CD4-positive, alpha-beta T cell treated with Interleukin-12 subunit alpha and Interleukin-12 subunit beta, for 1 hour (primary cell): ENCODE measurements at regions not wholly inside any gene's neighbourhood (a gene's known extent, or its start where the extent isn't known, plus 50 kb on each side); places are given as distances from the start of the nearest gene placed in this dataset.
"Not testable (repeated sequence)": the region's sequence is repeated elsewhere in the genome, so short reads cannot be mapped to it uniquely, and the experiment has no call there.

Source experiments
- DNase-seq: peaks from one replicate; pipeline ENCODE4 v3.0.0-alpha.2; 2020

DNA sequence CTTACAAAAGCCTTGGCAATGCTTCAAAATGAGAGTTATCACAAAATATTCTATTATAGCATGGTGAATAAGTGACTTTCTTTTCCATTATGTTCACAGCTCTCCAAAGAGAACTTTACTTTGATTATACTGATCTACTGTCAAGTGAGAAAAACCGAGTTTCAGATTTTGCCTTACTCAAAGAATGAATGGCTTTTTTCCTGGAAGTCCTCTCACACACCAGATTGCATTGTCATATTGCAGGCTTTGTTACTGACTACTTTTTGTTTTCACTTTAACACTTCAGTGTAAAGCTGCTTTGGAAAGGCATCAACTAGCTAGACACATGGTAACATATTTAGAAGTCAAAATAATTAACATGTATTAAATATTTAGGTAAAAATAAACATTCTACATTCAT is 765.2 kb upstream of the NUDT12 start:
- no peak for DNase-seq

DNA sequence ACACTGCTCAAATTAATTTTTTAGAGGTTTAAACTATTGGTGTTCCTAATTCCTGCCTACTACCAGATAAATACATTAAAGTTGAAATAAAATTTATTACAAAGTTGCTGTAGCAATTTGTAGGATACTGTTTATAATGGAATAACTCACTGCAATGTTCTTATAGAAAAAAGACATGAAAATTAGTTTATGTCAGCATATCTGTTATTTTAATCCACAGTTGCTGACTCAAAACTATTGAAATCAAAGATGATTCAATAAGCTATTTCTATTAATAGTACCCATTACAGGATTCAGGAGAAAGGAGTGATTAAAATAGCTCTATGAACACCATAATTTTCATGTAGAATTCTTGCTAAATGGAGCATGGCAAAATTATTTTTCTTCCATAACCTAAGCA is 764.4 kb upstream of the NUDT12 start:
- no peak for DNase-seq

DNA sequence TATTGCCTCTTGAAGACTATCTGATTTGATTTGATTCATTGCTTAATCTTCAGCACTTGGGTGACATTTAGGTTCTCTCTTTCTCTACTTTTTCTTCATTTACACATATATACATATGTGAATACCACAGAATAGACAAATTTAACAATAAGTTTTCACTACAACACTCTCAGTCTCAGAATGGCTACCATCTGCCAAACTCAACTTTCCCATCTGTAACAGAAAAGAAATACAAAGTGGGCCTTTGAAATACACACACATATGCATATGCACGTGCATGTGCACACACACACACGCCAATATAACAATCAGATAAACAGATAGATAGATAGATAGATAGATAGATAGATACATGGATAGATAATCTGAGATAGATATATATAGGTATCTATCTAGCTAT is 762.8 kb upstream of the NUDT12 start:
- DNase-seq, result no peak

DNA sequence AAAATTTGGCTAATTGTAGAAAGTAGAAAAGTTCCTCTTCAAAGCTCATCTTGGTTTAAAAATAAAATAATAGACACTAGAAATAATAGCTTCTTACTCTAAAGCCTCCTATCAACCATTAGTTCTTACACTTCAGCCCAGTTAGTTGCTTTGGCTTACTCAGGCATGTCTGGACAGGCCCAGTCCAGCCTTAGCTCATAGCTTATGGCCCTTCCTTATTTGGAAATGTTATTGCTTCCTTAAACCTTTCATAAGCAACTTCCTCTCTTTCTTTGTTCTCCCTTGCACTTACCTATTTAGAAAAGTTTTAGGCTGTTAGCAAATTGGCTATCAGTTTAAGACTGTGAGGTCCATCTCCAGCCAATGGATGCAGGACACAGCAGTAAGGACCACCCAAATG is 754.1 kb upstream of the NUDT12 start:
- DNase-seq, result not testable (repeated sequence)

DNA sequence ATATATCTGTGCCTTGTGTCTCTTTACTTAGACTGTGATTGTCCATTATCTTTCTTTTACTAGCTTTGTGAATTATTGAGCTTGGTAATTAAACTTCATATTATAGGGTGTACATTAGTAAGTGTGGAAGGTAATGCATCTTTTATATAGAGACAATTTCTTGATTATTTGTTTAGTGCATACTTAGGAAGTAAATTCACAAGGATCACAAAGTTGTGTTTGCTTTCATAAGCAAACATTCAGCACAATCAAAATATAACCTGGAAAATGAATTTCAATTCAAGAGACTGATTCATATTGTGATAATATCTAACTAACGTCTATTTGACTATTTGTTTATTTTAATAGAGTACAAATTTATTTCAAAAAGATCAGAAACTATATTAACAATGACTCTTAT is 749.9 kb upstream of the NUDT12 start:
- no peak for DNase-seq

DNA sequence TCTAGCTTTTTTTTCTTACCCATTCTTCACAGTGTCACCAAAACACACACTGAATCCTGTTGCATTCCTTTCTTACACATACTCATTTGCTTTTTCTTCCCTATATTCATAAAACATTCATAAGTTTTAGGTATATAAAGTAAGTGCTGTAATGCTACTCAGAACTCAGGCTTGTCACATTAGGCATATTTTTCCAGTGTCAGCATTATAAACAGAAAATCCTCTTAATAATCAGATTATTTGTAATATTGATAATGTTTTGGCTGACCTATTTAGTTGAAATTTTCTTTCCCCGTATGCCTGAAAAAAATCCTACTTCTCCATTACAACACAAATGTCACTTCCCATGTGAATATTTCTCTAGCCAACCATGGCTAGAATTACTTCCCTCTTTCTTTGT is 743.0 kb upstream of the NUDT12 start:
- DNase-seq, result no peak

DNA sequence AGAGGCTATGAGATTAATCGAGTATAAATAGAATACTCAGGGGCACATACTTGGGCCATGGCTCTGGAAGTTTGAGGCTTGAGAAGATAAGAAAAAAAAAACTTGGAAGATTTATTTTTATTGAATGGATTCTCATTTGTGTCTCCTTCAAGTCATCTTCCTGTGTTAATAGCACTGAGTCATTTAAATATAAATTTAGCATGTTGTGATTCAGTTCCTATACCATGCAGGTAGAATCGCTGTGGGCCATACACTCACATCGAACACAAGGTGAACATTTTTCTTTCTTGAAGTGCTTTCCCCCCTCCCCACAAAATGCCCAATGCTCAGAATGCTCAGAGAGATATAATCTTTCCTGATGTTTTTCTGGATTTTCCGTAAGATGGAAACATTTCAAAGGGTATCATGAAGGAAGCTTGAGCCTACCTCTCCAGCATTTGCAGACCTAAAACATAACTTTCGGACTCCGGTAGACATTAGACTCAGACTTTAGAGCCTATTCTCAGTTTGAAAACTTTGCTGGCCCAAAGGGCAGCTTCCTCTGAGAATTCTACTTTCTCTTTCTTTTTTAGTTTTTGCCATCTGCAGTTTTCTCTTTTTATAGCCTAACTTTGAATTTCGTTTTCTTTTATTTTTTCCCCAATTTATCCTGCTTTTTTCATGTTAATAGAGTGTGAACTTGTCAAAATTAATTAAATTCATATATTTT is 737.6 kb upstream of the NUDT12 start:
- DNase-seq, result no peak

DNA sequence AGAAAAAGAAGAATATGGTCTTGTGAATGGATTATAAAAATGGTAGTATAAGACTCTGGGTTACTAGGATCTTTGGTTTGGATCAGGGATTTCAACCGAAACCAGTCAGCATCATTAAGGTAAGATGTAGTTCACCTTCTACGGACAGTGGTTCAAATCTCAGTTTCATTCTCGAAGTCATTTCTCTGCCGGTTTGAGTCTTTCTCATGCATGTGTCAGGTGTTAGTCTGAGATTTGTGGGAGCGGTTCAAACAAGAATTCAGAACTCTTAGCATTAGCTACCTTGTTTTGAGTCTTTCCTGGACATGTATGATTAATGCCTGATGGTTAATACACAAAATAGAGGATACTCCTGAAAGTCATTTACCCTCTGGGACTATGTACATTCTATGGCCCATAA is 735.9 kb upstream of the NUDT12 start:
- no peak for DNase-seq

DNA sequence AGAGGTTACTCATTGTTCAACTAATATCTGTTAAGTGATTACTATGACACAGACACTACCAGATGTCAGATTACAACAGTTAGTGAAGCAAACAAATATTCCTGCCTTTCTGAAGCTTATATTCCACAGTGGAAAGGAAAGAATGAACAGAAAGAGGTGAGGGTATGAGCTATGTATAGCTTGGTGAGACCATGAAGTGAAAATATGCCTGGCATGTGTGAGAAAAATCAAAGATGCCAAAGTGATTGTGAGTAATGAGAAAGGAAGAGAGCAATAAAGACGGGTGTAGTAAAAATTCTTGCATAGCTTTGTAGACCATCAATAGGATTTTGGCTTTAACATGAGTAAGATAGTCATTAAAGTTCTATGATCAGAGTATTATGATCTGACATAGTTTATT is 734.5 kb upstream of the NUDT12 start:
- DNase-seq, result no peak

DNA sequence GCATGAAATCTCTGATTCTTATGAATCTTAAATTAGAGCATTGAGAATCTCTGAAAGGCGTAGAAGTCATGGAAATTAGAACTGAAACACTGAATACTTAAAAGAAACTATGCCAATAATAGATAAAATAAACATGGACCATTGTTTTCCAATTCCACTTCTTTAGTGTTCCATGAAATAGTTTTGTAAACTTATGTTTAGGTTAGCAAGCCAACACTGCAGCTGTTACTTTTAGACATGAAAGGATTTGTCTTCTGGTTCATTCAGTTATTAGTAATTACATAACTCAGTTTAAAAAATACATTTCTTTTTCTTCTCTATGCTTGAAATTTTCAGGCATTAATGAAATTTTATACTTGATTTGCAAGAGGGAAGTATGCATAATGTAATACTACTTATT is 733.4 kb upstream of the NUDT12 start:
- no peak for DNase-seq

DNA sequence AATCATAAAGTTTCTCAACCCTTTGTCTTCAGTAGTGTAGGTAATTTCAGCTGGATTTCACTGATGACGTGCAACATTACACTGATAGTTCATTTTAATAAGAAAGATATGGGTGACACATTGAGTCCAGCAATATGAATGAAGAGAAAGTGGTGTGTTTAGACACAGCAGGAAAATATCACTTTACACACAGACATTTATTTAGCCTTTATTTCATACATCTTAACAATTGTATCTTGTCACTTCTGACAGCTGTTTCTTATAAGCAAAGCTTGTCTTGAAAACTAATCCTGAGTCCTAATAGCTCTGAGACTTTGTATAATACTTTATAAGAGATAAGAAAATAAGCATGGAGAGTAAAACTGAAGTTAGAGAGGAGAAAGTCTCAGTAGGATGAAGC is 720.5 kb upstream of the NUDT12 start:
- DNase-seq, result no peak

DNA sequence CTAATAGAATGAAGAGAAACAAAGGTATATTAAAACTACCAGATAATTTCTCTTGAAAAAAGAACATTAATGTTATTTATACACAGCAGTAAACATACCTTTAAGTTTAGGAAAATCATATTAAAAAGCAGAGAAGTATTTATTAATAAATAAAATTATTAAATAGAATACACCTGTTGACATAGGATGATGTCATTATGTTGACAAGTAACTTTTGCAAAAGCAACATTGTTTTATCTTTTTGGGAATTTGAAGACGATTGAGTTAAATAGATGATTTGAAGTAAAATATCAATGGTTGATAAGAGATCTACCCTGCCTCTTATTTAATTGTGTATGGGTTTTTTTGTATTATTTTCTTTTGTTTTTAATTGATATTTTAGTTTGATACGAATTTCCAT is 711.1 kb upstream of the NUDT12 start:
- no peak for DNase-seq

DNA sequence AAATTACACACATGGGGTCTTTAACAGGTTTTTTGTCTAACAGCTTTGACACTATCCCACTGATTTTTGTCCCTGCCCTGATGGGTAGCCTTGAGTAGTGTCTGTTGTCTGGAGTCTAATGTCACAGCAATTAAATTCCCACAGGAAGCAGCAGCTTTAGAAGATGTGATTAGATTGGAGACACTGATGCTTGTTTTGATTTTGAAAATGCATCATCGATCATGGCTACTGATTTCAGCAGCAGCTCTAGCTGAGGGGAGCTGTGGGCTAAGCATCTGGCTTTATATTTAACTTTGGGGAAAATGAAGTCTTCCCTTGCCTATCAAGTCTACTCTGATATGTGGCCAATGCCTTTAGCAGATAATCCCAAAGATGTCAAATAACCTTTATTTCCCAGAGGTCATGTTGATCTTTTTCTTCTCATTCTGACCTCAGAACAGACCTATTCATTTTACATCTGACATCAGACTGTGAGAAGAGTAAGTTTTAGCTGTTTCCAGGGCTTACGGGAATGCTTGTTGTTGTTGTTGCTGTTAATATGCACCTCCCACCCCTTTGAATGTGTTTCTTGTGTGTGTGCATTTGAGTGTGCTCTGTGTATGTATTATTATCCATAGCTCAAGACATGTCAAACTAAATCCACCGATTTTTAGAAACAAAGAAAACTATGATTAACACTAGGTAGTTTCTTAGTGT is 704.9 kb upstream of the NUDT12 start:
- no peak for DNase-seq

DNA sequence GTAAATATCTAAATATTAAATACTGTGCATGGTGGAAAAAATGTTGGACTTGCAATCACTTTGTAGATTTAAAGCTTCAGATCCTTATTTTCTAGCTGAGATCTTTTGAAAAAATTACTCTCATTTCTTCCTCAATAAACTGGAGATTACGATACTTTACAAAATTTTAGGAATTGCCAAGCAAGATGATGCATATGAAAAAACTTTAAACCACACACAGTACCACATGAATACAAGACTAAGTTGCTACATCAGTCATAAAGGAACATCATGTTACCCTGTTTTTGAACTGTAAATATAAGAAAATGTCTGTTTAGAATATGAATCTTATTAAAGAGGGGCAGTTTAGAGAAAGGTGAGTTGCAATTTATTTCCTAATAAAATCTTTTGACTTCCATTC is 703.6 kb upstream of the NUDT12 start:
- DNase-seq, result no peak

DNA sequence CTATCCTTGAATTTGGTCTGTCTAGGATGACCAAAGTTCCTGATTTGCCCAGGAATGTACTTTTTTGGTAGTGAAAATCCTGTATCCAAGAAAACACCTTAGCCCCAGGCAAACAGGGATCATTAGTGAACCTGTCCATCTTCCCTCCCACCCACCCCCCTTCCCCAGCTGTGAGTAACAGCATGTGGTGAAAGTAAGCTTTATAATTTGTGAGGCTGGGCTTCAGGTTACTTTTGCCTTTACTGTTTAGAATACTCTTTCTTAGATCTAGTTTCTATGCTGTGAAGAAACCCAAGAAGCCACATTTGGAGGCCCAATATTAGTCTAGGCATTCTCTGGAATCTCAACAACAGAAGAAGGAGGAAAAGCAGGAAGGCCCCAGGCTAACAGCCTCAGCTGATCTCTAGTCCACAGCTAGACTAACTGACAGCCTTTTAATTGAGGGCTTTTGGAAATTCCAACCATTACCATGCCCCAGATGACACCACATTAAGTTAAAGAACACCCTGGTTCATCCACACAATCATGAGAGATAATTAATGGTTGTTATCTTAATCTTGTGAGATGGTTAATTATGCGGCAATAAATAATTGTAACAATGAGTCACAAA is 703.0 kb upstream of the NUDT12 start:
- no peak for DNase-seq

DNA sequence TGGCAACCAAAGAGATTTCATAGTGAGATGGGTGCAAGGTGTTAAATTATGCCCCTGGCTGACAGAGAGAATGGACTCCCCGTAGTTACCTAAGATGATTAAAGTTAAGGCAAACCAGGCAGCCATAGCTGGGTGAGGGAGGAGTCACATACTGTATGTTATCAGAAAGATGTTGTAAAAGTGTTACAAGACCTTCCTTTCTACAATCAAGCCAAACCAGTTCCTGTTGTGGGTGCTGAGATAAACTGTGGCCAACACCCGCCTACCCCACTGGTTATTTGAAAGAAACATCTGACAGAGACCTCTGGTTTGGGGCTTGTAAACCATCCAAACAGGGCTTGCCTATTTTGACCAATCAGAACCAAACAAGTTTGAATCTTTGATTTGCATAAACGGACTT is 684.7 kb upstream of the NUDT12 start:
- DNase-seq, result no peak

DNA sequence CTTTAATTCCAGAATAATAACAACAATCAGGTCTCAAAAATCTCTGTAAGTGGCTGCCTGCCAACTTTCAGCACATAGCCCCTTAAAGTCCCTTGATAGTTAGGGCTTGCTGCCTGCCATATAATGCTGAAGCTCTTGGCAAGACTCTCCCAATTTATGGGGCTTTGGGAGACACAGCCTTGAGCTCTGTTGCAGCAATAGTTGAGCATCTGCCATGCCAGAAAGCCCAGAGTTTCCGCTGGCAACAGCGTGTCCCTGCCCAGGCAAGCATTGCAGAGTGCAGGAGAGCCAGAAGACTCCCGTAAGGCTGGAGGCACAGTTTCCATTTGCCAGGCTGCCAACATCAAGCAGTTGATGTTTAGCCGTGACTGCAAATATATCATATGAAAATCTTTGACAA is 678.5 kb upstream of the NUDT12 start:
- no peak for DNase-seq

DNA sequence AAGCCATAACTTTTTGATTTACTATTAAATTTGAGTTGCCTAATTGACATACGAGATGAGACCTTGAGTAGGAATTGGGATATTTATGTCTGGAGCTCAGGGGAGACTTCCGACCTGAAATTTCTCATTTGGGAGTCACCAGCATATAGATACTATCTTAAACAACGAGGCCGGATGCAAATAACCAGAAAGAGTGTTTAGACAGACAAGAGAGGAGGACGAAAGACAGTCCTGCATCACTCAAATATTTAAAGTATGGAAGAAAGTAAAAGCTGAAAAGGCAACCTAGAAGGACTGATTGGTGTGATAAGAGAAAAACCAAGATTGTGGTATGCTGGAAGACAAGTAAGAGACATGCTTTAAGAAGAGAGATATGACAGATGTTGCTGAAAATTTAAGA is 675.0 kb upstream of the NUDT12 start:
- DNase-seq, result no peak

DNA sequence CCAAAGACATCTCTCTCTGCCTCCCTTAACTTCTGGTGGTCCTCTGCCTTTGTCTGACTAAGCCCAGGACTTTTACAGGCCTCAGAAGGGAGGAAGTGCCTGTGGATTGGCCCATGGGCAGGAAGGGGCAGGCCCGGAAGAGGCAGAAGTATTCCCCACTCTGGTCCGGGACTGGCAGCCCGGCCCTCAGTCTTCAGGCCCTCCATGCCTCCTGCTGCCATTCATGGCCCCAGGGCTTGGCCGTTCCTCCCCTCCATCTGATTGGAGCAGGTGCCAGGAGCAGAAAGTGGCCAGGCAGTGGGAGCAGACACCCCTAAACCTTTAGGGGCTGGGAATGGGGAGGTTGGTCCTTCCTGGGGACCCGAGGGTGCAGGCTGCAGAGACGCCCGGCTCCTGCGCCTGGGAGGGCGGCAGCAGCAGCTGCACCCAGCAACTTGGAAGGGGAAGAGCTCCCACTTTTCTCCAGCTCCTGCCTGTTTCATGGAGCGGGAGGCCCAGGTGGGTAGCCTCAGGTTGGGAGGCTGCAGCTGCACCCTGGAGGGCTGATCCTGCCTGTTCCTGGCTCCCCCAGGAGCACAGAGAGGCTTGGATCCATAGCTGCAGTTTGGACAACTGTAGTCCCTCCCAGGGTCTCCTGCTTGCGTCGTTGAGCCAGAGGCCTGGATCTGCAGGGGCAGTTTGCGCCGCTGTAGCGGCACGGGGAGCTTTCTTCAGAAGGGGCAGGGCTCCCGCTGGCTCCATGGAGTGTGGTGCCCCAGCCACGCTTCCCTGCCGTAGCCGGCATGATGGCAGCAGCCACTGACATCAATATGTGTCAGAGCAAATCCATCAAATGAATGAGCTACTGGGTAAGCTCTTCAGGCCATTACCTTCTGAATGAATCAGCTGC is 661.5 kb upstream of the NUDT12 start:
- DNase-seq, result no peak

DNA sequence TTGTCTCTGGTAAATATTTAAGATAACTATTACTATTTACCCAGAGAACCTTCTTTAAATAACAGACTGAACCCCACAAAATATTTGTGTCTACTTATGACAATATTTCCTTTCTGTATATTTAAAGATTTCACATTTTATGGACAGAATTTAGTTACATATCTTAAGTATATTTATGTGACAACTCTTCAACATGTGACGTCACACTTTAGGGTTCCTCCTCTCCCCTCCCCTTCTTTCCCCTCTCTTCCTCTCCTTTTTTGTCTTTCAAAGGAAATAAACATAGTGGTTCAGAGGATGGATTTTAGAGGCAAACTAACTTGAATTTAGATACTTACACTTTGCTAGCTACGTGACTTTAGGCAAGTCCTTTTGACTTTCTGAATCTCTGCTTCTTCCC is 655.6 kb upstream of the NUDT12 start:
- DNase-seq, result no peak

DNA sequence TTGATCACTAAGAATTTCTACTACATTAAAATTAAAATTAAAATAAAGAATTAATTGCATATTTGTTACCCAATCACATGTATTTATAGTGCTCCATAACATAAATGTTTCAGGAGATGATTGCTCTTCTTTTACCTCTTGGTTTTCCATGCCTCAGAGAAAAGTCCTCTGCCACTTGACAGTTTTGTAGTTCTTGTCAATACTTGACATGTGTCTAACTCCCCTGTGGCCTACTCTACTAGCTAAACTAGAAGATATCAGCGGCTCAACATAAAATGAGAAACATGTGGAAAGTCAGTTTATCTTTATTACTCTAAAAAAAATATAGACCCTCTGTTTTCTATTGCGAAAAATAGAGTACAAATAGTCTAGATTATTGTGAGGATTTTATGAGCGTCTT is 650.6 kb upstream of the NUDT12 start:
- no peak for DNase-seq

DNA sequence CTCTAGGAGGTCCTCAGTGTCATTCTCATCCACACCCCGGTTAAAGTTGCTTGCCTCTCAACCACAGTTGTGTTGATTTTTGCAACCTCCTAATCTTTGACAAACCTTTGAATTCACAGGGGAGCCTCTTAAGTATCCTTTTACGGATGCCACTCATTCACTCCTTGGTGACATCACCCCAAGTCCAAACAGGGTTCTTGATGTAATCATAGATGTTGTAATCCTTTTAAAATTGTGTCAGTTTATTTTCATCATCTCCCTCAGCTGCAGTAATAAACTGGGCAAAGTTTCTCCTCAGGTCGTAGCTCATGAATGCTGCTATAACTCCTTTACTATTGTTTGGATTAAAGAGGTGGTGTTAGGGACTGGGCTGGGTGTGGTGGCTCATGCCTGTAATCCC is 637.2 kb upstream of the NUDT12 start:
- no peak for DNase-seq

DNA sequence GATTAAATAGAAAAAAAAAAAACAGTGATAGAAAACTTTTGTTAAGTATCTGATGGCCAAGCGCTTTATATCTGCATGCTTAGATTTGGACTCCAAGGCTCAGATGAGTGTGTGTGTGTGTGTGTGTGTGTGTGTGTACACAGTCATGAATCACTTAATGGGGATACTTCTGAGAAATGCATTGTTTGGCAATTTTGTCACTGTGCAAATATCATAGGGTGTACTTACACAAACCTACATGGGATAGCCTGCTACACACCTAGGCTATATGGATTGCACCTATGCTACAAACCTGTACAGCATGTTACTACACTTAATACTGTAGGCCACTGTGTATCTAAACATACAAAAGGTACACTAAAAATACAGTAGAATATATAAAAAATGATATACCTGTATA is 635.6 kb upstream of the NUDT12 start:
- DNase-seq, result no peak

DNA sequence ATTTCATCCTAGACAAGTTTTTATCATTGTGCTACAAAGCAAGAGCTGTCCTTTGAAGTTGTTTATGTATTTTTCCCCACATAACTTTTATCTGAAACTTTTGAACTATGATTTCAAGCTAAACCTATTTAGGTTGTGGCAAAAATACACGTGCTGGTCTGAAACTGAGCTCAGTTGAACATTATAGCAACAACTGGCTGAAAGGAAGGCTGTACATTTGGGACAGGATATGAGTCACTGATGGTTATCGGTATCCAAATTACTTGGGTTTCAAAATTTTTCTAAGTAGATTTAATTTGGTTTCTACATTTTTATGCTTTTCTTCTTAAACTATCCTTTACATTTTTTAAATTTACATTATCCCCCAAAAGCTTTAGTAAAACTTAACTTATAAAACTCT is 627.3 kb upstream of the NUDT12 start:
- no peak for DNase-seq
